Left ventricle myocardium inferior (tissue), 1 donor: ENCODE measurements at regions not wholly inside any gene's neighbourhood (a gene's known extent, or its start where the extent isn't known, plus 50 kb on each side); places are given as distances from the start of the nearest gene placed in this dataset.
"Not testable (repeated sequence)": the region's sequence is repeated elsewhere in the genome, so short reads cannot be mapped to it uniquely, and the experiment has no call there.

ENCODE experiments used
- DNase-seq: peaks from one replicate; pipeline ENCODE4 v3.0.0-alpha.2; 2020
- H3K27ac ChIP-seq: fragments of 200-600 bp; replicated peaks from 2 replicates; pipeline ENCODE4 v1.8.0; 2021
- H3K27me3 ChIP-seq: fragments of 200-600 bp; 2 replicates; pipeline ENCODE4 v1.8.0; 2021; ENCODE audit warnings: low read depth
- H3K36me3 ChIP-seq: fragments of 200-600 bp; 2 replicates; pipeline ENCODE4 v1.8.0; 2021
- H3K4me1 ChIP-seq: fragments of 200-600 bp; 2 replicates; pipeline ENCODE4 v1.8.0; 2021
- H3K4me3 ChIP-seq: fragments of 200-600 bp; 2 replicates; pipeline ENCODE4 v1.8.0; 2021; ENCODE audit warnings: mild to moderate bottlenecking, moderate library complexity
- H3K9me3 ChIP-seq: fragments of 200-600 bp; replicated peaks from 2 replicates; pipeline ENCODE4 v1.8.0; 2021
- intact Hi-C: fragments of 100-400 bp; cut with micrococcal nuclease; formaldehyde crosslinking; loops from one replicate; pipeline ENCODE4 v1.11.0; 2022
- TF ChIP-seq, protein P1 (sequence below): fragments of 200-600 bp; IDR thresholded peaks from 2 replicates; pipeline ENCODE4 v1.8.0; 2021; ENCODE audit warnings: antibody characterized with exemption, mild to moderate bottlenecking, borderline replicate concordance
- donor health status: DM: no; HTN: yes; CAD: no; lungs with severe emphysema.

DNA sequence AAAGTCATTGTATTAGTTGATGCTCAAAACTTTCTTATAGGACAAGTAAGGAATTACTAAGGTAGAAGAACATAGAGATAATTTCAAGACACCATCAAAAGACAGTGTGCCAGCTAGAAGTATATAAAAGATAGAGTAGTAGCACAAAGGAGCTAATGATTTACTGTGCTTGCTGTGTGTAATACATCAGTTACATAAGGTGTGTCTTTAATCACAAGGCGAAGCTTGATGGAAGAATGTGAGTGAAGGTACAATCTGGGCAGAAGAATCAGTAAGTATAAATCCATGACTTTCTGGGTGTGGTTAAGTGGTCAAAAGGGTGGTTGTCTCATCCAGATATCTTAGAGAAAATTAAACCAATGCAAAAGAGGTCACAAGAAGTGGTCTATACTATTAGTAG is 95.1 kb upstream of the BOD1L1 start:
- H3K36me3 ChIP-seq = no peaks in the 10 kb centered on the region
- DNase-seq = no peak
- H3K27me3 ChIP-seq = no peaks in the 10 kb centered on the region
- H3K27ac ChIP-seq = no peak overlapping the region
- no peaks in the 10 kb centered on the region for H3K4me1 ChIP-seq
- intact Hi-C loops = no loop called here
- TF ChIP-seq, protein P1, sequence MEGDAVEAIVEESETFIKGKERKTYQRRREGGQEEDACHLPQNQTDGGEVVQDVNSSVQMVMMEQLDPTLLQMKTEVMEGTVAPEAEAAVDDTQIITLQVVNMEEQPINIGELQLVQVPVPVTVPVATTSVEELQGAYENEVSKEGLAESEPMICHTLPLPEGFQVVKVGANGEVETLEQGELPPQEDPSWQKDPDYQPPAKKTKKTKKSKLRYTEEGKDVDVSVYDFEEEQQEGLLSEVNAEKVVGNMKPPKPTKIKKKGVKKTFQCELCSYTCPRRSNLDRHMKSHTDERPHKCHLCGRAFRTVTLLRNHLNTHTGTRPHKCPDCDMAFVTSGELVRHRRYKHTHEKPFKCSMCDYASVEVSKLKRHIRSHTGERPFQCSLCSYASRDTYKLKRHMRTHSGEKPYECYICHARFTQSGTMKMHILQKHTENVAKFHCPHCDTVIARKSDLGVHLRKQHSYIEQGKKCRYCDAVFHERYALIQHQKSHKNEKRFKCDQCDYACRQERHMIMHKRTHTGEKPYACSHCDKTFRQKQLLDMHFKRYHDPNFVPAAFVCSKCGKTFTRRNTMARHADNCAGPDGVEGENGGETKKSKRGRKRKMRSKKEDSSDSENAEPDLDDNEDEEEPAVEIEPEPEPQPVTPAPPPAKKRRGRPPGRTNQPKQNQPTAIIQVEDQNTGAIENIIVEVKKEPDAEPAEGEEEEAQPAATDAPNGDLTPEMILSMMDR = no peak
- H3K4me3 ChIP-seq = no peak overlapping the region
- H3K9me3 ChIP-seq = no peaks in the 10 kb centered on the region

- Histone ChIP-seq H3K4me3 (no peak overlapping the region), H3K9me3 (no peaks in the 10 kb centered on the region), H3K27me3 (no peaks in the 10 kb centered on the region), H3K36me3 (no peaks in the 10 kb centered on the region), H3K4me1 (no peaks in the 10 kb centered on the region), H3K27ac (no peak overlapping the region)
- TF ChIP-seq, protein P1 = no peak
- intact Hi-C loops = no loop called here
- DNase-seq = no peak
These were observed 101.2 kb upstream of the BOD1L1 start for GRCh38 chr4:13728761-13729160.

DNA sequence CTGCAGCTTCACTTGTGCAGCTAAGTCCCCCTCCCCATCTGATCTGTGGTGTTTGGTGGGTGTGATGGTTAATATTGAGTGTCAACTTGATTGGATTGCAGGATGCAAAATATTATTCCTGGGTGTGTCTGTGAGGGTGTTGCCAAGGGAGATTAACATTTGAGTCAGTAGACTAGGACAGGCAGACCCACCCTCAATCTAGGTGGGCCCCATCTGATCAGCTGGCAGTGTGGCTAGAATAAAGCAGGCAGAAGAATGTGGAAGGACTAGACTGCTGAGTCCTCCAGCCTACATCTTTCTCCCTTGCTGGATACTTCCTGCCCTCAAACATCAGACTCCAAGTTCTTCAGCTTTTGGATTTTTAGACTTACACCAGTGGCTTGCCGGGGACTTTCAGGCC is 103.5 kb upstream of the BOD1L1 start:
- Histone ChIP-seq H3K27ac (no peak overlapping the region), H3K9me3 (no peaks in the 10 kb centered on the region), H3K4me1 (no peaks in the 10 kb centered on the region), H3K4me3 (no peak overlapping the region), H3K27me3 (no peaks in the 10 kb centered on the region), H3K36me3 (no peaks in the 10 kb centered on the region)
- no peak for DNase-seq
- TF ChIP-seq, protein P1 = no peak
- intact Hi-C loops = no loop called here

- Histone ChIP-seq H3K27me3 (no peaks in the 10 kb centered on the region), H3K4me1 (no peaks in the 10 kb centered on the region), H3K4me3 (no peak overlapping the region), H3K36me3 (no peaks in the 10 kb centered on the region), H3K9me3 (no peaks in the 10 kb centered on the region), H3K27ac (no peak overlapping the region)
- no peak for DNase-seq
- intact Hi-C loops = no loop called here
- TF ChIP-seq, protein P1 = no peak
These were observed 106.3 kb upstream of the BOD1L1 start for GRCh38 chr4:13733817-13734216.

GRCh38 chr4:13750594-13750993 is 123.1 kb upstream of the BOD1L1 start:
- intact Hi-C loops = no loop called here
- no peak for DNase-seq
- Histone ChIP-seq H3K36me3 (no peaks in the 10 kb centered on the region), H3K27ac (no peak overlapping the region), H3K9me3 (peaks cover 4% of the 10 kb centered on the region), H3K4me3 (no peak overlapping the region), H3K4me1 (no peaks in the 10 kb centered on the region), H3K27me3 (no peaks in the 10 kb centered on the region)
- TF ChIP-seq, protein P1 = no peak

DNA sequence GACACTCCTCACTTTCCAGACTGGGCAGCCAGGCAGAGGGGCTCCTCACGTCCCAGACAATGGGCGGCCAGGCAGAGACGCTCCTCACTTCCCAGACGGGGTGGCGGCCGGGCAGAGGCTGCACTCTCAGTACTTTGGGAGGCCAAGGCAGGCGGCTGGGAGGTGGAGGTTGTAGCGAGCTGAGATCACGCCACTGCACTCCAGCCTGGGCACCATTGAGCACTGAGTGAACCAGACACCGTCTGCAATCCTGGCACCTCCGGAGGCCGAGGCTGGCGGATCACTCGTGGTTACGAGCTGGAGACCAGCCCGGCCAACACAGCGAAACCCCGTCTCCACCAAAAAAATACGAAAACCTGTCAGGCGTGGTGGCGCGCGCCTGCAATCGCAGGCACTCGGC is 134.1 kb upstream of the BOD1L1 start:
- H3K36me3 ChIP-seq, H3K27ac ChIP-seq, DNase-seq, intact Hi-C loops, H3K27me3 ChIP-seq, H3K4me3 ChIP-seq, H3K4me1 ChIP-seq: not testable (repeated sequence)
- H3K9me3 ChIP-seq = peaks cover 26% of the 10 kb centered on the region
